GM19452 (cell line): ENCODE measurements at regions not wholly inside any gene's neighbourhood (a gene's known extent, or its start where the extent isn't known, plus 50 kb on each side); places are given as distances from the start of the nearest gene placed in this dataset.
"Not testable (repeated sequence)": the region's sequence is repeated elsewhere in the genome, so short reads cannot be mapped to it uniquely, and the experiment has no call there.

ENCODE experiments used
- ATAC-seq: cut with Tn5 transposase; IDR thresholded peaks from one replicate; pipeline ENCODE4 v1.9.1; 2021; ENCODE audit not compliant: unreplicated experiment

DNA sequence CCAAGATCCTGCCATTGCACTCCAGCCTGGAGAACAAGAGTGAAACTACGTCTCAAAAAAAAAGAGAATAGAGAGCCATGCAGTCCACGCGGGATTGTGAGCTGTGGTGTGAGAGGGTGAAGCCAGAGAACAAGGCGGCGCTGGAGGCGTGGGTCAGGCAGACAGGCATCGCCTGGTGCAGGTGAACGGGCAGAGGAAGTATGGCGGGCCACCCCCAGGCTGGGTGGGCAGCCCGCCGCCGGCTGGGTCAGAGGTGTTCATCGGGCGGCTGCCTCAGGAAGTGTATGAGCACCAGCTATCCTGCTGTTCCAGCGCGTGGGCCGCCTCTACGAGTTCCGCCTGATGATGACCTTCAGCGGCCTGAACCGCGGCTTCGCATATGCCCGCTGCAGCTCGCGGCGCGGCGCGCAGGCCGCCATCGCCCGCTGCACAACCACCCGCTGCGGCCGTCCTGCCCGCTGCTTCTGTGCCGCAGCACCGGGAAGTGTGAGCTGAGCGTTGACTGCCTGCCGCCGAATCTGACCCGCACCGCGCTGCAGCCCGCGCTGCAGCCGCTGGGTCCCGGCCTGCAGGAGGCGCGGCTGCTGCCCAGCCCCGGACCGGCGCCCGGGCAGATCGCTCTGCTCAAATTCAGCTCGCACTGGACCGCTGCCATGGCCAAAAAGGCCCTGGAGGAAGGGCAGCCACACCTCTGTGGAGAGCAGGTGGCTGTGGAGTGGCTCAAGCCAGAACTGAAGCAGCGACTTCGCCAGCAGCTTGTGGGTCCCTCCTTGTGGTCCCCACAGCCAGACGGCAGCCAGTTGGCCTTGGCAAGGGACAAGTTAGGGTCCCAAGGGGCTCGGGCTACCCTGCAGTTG is 95.5 kb upstream of the PLEKHM1 start:
- ATAC-seq: not testable (repeated sequence)

DNA sequence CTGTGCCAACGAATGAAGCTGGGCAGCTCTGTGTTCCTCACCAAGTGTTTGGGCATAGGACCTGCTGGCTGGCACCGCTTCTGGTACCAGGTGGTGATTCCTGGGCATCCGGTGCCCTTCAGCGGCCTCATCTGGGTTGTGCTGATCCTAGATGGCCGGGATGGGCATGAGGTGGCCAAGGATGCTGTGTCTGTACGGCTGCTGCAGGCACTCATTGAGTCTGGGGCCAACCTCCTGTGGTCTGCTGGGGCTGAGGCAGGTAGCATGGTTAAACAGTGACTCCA is 96.1 kb upstream of the PLEKHM1 start:
- ATAC-seq: not testable (repeated sequence)

DNA sequence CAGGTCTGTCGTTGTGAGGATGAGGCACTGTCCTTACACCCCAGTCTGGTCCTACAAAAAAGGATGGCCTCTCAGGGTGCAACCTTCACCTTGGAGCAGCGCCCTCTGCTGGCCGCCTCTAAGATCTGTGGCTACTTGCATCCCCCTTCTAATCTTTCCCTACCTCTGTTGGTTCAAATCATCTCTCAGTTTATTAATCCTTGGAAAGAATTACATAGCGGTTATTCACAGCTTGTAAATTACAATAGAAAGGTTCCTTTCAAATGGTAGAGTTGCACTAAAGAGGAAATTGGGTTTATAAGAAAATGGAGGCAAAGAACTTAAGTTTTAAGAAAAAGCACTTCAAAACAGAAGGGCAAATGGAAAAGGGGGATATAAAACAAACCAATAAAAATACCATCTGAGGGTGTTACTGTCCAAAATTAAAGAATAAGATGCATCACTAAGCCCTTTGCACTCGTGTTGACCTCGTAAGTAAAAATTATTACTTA is 102.0 kb upstream of the PLEKHM1 start:
- ATAC-seq: not testable (repeated sequence)

DNA sequence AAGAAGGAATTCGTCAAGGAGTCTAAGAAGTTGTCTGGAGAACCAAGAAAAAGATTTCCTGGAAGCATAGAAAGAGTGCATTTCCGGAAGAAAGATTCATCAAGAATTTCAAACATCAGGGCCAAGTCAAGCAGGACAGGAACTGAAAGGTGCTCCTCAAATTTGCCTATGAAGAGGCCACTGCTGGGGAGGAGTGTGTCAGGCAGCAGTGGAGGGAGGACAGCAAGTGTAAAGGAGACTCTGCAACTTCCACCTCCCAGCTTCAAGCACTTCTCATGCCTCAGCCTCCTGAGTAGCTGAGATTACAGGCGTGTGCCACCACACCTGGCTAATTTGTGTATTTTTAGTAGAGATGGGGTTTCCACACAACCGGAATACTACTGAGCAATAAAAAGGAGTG is 105.8 kb upstream of the PLEKHM1 start:
- ATAC-seq: not testable (repeated sequence)

DNA sequence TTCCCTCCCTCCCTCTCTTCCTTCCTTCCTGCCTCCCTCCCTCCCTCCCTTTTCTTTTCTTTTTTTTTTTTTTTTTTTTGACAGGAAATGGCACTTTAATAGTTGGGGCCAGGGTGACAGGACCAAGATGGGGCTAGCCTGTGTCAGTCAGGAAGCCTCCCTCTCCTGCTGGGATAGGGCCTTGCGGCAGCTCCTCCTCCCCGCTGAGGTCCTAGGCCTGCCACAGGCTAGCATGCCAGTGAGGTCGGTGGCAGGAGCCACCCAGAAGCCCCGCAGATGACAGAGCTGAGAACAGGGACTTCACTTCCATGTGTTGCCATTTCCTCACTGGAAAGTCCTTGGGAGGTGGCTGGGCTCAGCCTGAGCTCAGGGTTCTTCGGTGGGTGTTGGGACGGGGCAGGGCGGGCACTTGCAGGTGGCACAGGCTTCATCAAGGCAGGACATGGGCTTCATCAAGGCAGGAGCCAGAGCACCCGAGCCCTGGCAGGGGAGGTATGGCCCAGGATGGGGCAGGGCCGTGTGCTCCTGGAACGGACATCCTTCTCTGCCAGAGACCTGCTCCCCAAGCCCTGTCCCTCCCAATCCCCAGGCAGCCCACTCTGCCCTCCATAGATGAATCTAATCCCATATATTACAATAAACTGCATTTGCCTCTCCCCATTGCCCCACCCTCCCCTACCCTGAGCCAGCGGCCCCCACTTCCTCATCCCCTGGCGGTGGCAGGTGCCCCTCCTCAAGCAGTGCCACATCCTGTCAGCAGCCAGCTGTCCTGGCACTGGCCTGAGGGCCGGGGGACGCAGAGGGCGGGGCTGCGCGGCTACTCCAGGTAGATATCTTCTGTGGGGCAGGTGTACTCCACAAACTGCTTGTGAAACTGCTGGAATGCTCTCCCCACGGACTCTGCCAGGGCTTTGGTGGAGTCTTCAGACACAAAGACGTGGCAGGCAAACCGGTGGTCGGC is 109.8 kb upstream of the PLEKHM1 start:
- not testable (repeated sequence) for ATAC-seq

DNA sequence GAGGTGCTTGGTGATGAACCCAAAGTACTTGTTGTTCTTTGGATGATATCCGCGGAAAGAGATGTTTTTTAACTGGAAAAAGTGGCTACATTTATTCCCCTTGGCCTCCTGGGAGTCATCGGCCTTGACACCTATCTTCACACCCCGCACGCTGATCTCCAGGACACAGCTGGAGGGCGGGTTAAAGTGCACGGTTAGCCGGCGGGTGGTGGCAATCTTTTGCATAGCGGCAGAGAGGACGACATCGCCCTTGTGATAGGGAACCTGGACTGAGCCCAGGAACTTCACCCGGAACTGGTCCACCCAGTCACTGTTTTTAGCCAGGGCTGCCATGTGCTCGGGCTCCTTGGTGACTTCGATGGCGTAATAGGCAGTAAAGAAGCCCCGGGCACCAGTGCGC is 110.5 kb upstream of the PLEKHM1 start:
- ATAC-seq: not testable (repeated sequence)

DNA sequence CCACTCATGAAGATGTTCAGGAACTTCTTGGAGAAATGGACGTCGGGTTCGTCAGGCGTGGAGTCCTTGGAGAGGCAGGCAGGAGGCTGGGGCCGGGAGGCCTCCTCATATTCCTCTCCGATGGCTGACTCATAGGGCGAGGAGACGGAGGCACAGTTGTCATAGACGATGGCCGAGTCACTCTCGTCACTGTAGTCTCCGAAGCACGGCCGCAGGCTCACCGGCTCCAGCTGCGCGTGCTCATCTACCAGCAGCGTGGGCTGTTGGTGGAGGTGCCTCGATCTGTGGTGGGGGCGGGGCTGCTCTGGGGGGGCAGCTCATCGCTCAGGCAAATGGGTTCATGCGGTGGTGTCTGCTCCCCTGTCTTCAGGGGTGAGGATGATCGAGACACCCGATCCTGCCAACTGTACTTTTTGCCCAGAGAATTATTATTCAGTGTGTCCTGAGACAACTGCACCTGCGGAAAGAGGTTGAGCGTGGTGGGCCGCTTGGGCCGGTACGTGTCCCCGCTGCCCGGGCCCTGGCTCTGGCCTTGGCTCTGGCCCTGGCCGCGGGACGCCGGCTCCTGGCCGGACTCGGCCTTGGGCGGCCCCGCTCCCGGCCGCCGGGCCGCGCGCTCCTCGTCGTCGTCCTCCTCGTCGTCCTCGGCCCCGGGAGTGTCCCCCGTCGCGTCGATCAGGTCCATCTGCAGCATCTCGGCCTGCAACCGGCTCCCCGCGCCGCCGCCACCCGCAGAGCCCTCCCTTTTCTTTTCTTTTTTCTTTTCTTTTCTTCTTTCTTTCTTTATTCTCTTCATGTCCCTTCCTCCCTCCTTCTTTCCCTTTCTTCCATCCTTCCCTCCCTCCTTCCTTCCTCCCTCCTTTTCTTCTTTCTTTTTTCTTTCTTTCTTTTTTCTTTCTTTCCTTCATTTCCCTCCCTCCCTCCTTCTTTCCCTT is 111.4 kb upstream of the PLEKHM1 start:
- ATAC-seq: not testable (repeated sequence)

DNA sequence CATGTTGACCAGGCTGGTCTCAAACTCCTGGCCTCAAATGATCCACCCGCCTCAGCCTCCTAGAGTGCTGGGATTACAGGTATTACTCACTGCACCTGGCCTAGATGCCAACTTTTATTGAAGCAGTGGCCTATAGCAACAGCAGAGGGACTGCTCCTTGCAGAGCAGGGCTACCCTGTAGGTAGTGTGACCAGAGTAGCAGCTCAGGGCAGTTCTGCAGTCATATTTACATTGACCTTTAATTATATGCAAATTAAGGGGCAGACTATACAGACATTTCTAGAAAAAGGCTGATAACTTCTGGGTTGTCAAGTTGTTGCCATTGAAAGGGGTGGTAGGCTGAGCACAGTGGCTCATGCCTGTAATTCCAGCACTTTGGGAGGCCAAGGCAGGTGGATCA is 115.2 kb upstream of the PLEKHM1 start:
- ATAC-seq: not testable (repeated sequence)

DNA sequence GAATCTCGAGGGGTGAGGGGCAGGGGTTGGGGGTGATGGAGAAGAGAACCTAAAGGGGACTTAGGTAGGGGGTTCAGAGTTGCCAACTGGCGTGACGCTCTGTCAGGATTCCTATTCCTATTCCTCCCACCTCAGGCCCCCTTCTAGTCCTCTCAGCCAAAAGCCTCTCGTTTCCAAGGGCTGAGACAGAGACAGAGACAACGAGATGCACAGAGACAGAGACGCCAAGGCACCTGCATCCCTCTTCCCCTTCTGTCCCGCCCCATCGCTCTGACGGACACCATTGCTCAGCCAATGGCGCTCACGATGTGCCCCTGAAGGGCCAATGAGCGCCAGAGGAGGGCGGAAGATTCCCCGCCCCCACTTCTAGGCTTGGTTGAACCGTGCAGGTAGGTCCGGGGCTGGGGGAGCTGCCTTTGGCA is 129.5 kb upstream of the PLEKHM1 start:
- ATAC-seq: peak; percentile 99

DNA sequence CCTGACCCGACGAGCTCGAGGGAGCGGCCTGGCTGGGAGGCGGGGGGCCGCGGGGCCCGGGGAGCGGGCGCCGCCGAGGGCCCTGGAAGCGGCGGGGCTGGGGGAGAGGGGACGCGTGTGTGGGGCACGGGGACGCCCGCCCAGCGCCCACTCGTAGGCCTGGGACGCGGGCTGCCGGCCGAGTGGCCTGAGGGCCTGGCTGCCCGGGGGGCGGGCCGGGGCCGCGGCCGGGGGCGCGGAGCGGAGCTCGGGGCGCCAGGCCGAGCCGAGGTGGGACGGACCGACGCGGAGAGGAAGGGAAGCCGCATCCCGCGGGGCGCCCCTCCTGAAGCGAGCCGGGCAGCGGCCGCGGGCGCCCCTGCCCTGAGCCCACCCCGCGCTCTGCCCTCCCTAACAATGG is 129.9 kb upstream of the PLEKHM1 start:
- ATAC-seq: peak; percentile 34

DNA sequence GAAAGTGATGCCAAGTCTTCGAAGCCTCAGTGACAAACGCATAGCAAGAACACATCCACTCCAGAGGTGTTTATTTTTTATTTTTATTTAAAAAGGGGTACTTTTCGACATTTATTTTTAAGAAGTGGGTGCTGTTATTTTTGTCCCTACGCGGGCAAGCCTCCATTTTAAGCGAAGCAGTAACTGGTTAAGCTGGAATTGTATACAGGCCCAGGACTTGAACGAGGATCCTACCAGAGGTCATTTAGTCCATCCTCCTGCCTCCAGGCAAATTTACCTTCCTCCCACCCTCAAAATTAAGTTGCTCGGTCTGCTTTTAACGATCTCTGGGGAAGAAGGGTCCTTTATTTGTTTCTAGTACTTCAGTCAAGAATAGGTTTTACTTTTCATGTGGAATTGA is 130.6 kb upstream of the PLEKHM1 start:
- not testable (repeated sequence) for ATAC-seq

DNA sequence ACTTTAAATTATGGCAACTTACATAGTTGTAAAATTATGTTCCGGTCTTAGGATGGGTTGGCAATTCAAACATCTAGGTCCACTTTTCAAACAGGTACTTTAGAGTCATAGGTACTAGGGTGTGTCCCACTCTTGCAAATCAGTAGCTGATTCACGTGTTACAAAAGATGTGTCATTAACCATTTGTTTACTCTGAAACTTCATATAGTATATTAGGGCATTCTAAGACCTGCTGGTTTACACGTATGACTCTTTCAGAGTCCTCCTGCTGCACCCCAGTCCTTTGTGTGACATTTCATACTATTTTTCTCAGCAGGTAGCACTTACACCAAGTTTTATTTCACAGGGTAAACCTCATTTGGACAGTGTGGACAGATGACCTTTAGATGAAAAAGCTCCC is 131.8 kb upstream of the PLEKHM1 start:
- ATAC-seq: not testable (repeated sequence)

DNA sequence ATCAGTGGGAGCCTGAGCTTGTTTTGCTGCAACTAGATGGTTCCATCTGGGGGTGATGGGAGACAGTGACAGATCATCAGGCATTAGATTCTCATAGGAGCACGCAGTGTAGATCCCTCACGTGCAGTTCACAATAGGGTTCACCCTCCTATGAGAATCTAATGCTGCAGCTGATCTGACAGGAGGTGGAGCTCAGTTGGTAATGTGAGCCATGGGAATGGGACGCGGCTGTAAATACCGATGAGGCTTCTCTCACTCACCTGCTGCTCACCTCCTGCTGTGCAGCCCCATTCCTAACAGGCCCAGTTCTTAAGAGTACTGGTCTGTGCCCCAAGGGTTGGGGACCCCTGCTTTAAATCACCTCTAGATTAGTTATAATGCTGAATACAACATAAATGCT is 137.5 kb upstream of the PLEKHM1 start:
- no peak for ATAC-seq

DNA sequence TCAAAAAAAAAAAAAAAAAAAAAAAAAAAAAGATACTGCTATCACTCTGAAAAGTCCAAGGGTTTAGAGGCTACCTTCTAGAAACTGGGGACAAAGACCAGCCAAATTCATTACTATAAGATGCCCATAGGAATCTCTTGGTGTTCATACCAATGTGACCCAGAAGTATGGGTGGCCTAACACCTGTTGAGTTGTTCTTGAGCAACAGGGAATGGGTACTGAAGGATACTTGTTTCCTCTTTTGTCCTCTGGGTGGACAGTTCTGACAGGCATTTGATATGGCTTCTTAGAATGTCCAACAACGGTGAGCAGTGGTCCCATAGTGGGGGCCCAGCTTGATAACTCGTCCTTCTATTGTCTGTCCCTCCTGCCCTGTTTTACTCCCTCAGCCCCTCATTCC is 141.4 kb upstream of the PLEKHM1 start:
- no peak for ATAC-seq

DNA sequence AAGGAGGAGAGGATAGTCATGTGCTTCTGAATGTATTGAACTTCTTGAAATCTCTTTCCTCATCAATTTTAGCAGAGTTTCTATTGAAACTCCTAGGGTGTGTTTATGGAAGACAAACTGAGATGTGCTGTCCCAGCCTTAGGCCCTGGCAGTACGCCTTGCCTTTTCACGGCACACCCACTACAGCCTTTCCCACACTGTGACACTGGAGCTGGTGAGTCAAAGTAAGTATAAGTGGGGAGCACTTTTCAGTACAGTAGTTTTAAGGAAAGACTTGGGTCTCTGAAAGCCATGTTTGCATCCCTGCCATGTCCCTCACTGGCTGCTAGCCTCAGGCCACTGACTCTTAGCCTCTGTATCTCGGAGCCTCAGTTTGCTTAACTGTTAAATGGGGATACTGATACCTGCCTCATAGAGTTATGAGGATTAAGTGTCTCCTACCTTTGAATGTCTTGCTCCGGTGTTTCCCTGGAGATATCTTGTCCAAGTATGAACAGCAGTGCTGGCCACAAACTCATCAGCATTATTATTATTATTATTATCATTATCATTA is 144.7 kb upstream of the CRHR1 start:
- no peak for ATAC-seq

DNA sequence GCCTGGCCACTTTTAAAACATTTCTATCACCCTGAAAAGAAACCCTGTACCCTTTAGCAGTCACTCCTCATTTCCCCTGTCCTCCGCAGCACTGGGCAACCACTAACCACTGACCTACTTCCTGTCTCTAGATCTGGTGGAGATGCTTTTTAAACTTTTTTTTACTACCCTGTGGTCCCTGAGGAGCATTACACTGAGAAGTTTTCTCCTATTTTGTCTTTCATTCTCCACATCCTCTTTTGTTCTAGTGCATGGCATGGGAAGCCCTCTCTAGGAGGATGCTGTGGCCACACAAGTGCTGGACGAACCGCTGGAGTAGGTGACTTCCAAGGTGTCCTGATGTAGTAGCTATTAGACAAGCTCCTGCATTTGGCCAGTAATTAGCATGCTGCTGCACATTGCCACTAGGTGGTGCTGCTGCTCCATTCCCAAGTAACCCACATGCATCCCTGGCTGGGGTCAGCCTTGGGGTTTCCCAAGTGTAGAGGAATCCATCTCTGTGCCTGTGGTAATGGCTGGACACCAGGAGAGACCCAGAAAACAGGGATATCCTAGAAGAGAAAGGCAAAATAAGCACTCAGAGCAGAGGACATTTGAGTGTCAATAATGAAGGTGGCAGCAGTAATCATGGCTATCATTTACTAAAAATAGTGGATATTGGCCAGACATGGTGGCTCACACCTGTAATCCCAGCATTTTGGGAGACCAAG is 143.8 kb upstream of the CRHR1 start:
- no peak for ATAC-seq

DNA sequence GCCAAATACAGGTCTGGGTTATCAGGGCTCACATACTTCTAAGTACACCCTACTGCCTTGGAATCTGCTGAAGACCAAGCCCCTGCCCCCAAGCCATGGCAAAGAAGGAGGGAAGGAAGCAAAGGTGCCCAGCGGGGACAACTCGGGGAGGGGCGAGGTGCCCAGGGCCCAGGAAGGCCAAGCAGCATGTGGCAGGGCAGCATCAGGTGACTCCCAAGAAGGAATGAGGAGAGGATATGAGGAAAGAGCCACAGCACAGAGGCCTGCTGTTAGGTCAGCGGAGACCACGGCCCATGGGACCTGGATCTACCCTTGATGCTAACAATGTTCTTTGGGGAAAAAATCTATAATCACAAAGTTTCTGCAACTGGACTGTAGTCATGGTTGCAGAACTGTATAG is 142.6 kb upstream of the CRHR1 start:
- no peak for ATAC-seq

DNA sequence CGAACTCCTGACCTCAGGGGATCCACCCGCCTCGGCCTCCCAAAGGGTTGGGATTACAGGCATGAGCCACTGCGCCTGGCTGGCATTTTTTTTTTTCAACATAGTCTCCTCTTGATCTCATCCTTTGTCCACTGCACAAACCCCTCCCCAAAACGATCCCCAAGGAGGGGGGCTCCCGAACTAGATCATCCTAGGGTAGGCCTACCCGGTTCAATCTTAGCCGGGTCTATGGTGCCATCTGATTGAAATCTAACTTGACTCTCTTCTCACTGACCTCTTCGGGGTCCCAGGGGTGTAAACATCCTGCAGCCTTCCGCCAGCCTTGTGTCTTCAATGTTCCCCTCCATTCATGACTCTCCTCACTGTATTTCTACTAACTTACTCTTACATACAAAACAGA is 140.5 kb upstream of the CRHR1 start:
- no peak for ATAC-seq

DNA sequence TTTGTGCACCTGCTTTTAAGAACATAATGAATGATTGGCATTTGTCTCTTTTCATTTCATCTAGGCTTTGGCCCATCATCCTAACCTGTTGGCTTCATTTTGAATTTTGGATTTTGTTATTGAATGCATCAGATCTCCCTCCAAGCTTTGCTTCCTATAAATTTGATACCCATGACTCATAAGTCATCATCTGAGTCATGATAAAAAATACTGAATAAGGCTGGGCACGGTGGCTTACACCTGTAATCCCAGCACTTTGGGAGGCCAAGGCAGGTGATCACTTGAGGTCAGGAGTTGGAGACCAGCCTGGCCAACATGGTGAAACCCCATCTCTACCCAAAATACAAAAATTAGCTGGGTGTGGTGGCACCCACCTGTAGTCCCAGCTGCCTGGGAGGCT is 139.5 kb upstream of the CRHR1 start:
- not testable (repeated sequence) for ATAC-seq

DNA sequence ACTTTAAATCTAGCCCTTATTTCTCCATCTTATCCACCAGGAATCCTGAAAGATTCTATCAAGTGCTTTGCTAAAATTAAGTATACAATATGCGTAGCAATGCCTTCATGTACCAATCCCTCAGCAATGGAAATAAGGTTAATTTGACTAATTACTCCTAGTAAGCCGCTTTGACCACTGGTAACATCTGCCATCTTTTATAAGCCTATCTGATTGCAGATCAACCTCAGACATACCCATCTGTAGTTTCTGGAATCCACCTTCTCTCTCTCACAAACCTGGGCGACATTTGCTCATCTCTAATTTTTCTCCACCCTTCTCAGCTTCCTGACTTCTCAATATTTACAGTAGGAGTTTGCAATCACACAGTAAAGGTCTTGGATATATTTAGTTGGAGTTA is 138.8 kb upstream of the CRHR1 start:
- no peak for ATAC-seq
